Small intestine (tissue), 7 donors: ENCODE measurements at regions not wholly inside any gene's neighbourhood (a gene's known extent, or its start where the extent isn't known, plus 50 kb on each side); places are given as distances from the start of the nearest gene placed in this dataset.

ENCODE experiments used
- DNase-seq, 2 donors: peaks; one replicate each; pipeline versions ENCODE4 v3.0.0 to v3.0.0-alpha.2; 2013
- FAIRE-seq: peaks from 2 replicates; lab custom pipeline; 2012; peaks lifted over from hg19 to GRCh38; lab: Jason Lieb, UNC
- H3K27ac ChIP-seq, 3 donors: one replicate each; pipeline ENCODE4 v1.5.1; 2013; ENCODE audit warnings: low read length in 2 of 3, mild to moderate bottlenecking in 2 of 3, control low read depth in 1 of 3, inconsistent platforms in 1 of 3, low read depth in 1 of 3, moderate library complexity in 1 of 3
- H3K27me3 ChIP-seq, 3 donors: one replicate each; pipeline ENCODE4 v1.6.1; 2013; ENCODE audit warnings: low read length in 3 of 3, inconsistent platforms in 1 of 3; ENCODE audit not compliant: control insufficient read depth in 3 of 3, insufficient read depth in 3 of 3
- H3K36me3 ChIP-seq, 3 donors: one replicate each; pipeline ENCODE4 v1.6.1; 2013; ENCODE audit warnings: low read length in 3 of 3, inconsistent platforms in 1 of 3, low read depth in 1 of 3, mild to moderate bottlenecking in 1 of 3, moderate library complexity in 1 of 3; ENCODE audit not compliant: control insufficient read depth in 3 of 3, insufficient read depth in 2 of 3
- H3K4me1 ChIP-seq, 3 donors: one replicate each; pipeline ENCODE4 v1.6.1; 2013; ENCODE audit warnings: low read length in 2 of 3, inconsistent platforms in 1 of 3, low read depth in 1 of 3, mild to moderate bottlenecking in 1 of 3, moderate library complexity in 1 of 3; ENCODE audit not compliant: control insufficient read depth in 3 of 3, insufficient read depth in 2 of 3
- H3K4me3 ChIP-seq, 3 donors: one replicate each; pipeline ENCODE4 v1.5.1; 2013; ENCODE audit warnings: low read length in 3 of 3, control low read depth in 1 of 3, inconsistent platforms in 1 of 3, low read depth in 1 of 3, mild to moderate bottlenecking in 1 of 3, moderate library complexity in 1 of 3
- H3K9me3 ChIP-seq, 2 donors: one replicate each; pipeline ENCODE4 v1.6.1; 2013; ENCODE audit warnings: low read depth in 1 of 2, low read length in 1 of 2; ENCODE audit not compliant: control insufficient read depth in 2 of 2, insufficient read depth in 1 of 2
- WGBS, 3 donors: extraction: QIAGEN DNeasy Blood & Tissue Kit; methylation state at CpG; one replicate each; pipeline ENCODE4 v1.1.7; 2013; 5-methylcytosine and 5-hydroxymethylcytosine counted together
- donor health status: healthy with polysubstance abuse.
- donor health status: control.
- donor health status: control.
- donor health status: Bipolar disorder and iron deficiency.
- donor health status: healthy.

DNA sequence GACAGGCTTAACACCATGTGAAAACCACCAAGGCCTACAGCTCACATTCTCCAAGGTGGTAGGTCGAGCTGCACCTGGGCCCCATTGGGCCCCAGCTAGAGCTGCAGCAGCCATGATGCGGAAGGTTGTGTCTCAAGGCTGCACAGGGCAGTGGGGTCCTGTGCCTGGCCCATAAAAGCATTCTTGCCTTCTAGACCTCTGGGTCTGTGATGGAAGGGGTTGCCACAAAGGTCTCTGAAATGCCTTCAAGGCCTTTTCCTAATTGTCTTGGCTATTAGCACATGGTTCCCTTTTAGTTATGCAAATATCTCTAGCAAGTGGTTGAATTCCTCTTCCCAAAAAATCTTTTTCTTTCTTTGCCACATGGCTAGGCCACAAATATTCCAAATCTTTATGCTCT, 52.5 kb upstream of the C11orf58 start:
- H3K4me3 ChIP-seq = no peak overlapping the region
- no peaks in the 10 kb centered on the region for H3K4me1 ChIP-seq
- H3K36me3 ChIP-seq = no peaks in the 10 kb centered on the region
- DNase-seq (no peak), FAIRE-seq (no peak)
- WGBS, 3 donors = 79 to 83% (median 80%) methylated on average over 2 of the region's 2 CpGs
- no peak overlapping the region for H3K27ac ChIP-seq
- no peaks in the 10 kb centered on the region for H3K9me3 ChIP-seq
- H3K27me3 ChIP-seq = no peaks in the 10 kb centered on the region

- FAIRE-seq = no peak
- Histone ChIP-seq H3K9me3 (no peaks in the 10 kb centered on the region), H3K27ac (no peak overlapping the region), H3K36me3 (no peaks in the 10 kb centered on the region), H3K4me3 (no peak overlapping the region), H3K4me1 (no peaks in the 10 kb centered on the region), H3K27me3 (no peaks in the 10 kb centered on the region)
- 52 to 58% (median 53%) methylated on average over 7 of the region's 7 CpGs for WGBS, 3 donors
- no peak for DNase-seq
Measured at GRCh38 chr11:16678466-16679116, 59.9 kb upstream of the C11orf58 start.

GRCh38 chr11:16669799-16670415, 68.5 kb upstream of the C11orf58 start:
- DNase-seq = no peak
- no peaks in the 10 kb centered on the region for H3K27me3 ChIP-seq
- FAIRE-seq = no peak
- 80 to 88% (median 82%) methylated on average over 2 of the region's 2 CpGs for WGBS, 3 donors
- H3K4me1 ChIP-seq = no peaks in the 10 kb centered on the region
- H3K9me3 ChIP-seq = peaks cover 0 to 14% of the 10 kb centered on the region in 2 donors
- H3K4me3 ChIP-seq = no peak overlapping the region
- no peaks in the 10 kb centered on the region for H3K36me3 ChIP-seq
- H3K27ac ChIP-seq = no peak overlapping the region

- WGBS, 3 donors = 78 to 80% (median 79%) methylated on average over 9 of the region's 9 CpGs
- Histone ChIP-seq H3K27ac (no peak overlapping the region), H3K9me3 (peaks cover 0 to 16% of the 10 kb centered on the region in 2 donors), H3K4me3 (no peak overlapping the region), H3K27me3 (no peaks in the 10 kb centered on the region), H3K36me3 (no peaks in the 10 kb centered on the region), H3K4me1 (no peaks in the 10 kb centered on the region)
- DNase-seq = peak in 1 of 2 donors; percentile 35
- FAIRE-seq = no peak
Measured at GRCh38 chr11:16632295-16633200, 105.9 kb upstream of the C11orf58 start.

DNA sequence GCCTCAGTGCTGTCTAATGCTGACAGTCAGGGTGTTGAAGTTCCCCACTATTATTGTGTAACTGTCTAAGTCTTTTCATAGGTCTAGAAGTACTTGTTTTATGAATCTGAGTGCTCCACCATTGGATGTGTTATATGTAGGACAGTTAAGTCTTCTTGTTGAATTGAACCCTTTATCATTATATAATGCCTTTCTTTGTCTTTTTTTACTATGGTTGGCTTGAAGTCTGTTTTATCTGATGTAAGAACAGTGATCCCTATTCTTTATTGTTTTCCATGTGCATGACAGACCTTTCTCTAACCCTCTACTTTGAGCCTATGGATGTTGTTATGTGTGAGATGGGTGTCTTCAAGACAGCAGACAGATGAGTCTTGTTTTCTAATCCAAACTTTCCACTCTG, 107.8 kb upstream of the C11orf58 start:
- no peak for DNase-seq
- FAIRE-seq = no peak

DNA sequence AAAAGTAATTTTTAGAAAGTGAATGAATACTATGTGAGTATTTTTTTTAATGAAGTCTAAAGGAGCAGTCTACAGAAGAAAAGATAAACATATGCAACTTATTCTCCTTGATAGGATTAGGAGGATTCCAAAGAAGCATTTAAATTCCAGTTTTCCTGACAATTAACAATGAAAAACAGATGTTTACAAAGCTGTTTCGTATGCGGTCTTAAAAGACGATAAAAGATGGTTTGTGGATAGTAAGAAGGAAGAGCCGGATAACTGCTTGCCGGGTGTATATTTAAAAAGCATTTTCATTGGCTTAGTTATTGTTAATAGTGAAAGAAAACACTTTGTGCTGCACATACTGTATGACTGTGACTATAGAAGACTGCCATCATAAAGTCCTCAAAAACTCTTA, 120.0 kb upstream of the C11orf58 start:
- peak; percentile 82 for FAIRE-seq
- no peaks in the 10 kb centered on the region for H3K36me3 ChIP-seq
- peaks cover 0 to 4% of the 10 kb centered on the region in 2 donors for H3K9me3 ChIP-seq
- H3K27me3 ChIP-seq = peaks cover 0 to 19% (median 6%) of the 10 kb centered on the region in 3 donors
- 58 to 87% (median 86%) methylated on average over 5 of the region's 5 CpGs for WGBS, 3 donors
- peaks cover 0 to 5% (median 2%) of the 10 kb centered on the region in 3 donors for H3K4me1 ChIP-seq
- no peak overlapping the region for H3K27ac ChIP-seq
- DNase-seq = no peak
- H3K4me3 ChIP-seq = no peak overlapping the region

More for the DNA sequence above, 107.8 kb upstream of the C11orf58 start:
- Histone ChIP-seq H3K27me3 (no peaks in the 10 kb centered on the region), H3K4me1 (no peaks in the 10 kb centered on the region), H3K36me3 (no peaks in the 10 kb centered on the region), H3K4me3 (no peak overlapping the region), H3K9me3 (peaks cover 0 to 7% of the 10 kb centered on the region in 2 donors), H3K27ac (no peak overlapping the region)

DNA sequence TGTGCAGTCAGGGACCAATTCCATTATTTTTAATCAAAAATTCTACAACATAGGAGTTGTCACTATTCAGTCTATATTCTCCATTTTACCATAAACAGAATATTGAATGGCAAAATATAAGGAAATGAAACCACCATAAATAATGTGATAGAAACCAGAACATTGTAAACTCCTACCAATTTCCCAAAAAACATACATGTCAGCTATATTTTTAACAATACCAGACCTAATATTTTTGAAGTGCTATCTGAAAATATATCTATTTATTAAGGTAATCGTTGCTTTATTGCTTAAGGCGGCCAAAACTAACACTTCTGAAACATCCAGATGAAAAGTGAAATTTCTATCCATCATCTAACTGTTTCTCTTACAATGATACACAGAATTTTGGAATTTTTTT, 123.0 kb upstream of the C11orf58 start:
- Histone ChIP-seq H3K36me3 (no peaks in the 10 kb centered on the region), H3K27ac (no peak overlapping the region), H3K4me1 (peaks cover 0 to 33% (median 7%) of the 10 kb centered on the region in 3 donors), H3K27me3 (peaks cover 0 to 48% (median 25%) of the 10 kb centered on the region in 3 donors), H3K9me3 (no peaks in the 10 kb centered on the region), H3K4me3 (no peak overlapping the region)
- WGBS, 3 donors = 39 to 82% (median 52%) methylated on average over 2 of the region's 2 CpGs
- no peak for FAIRE-seq
- no peak for DNase-seq
